ENCODE measurements at regions not wholly inside any gene's neighbourhood (a gene's known extent, or its start where the extent isn't known, plus 50 kb on each side); places are given as distances from the start of the nearest gene placed in this dataset.

- Histone ChIP-seq H3K4me1 (replicated peaks in 1 of 4; ENCODE audit: control insufficient read depth in 3 of 4, insufficient read depth in 4 of 4, low read length in 3 of 4) (no peaks in the 10 kb centered on the region), H4K5ac (ENCODE audit: insufficient read length, low read depth, low read length) (no peak overlapping the region), H2AK5ac (ENCODE audit: low read depth, low read length) (no peak overlapping the region), H3K18ac (ENCODE audit: extremely low read depth, low read length) (no peak overlapping the region), H3K27ac (ENCODE audit: low read depth, low read length) (no peak overlapping the region), H4K8ac (ENCODE audit: extremely low read depth, insufficient read depth, low read length) (no peak overlapping the region), H3K14ac (ENCODE audit: insufficient read length) (no peak overlapping the region), H3K4ac (replicated peaks; ENCODE audit: insufficient read length, low read depth, low read length) (no peak overlapping the region), H4K20me1 (replicated peaks in 1 of 2; ENCODE audit: control insufficient read depth in 1 of 2, insufficient read depth in 2 of 2, low read length in 2 of 2) (no peaks in the 10 kb centered on the region), H3K79me1 (ENCODE audit: low read depth, low read length) (no peaks in the 10 kb centered on the region), H3K4me3 (ENCODE audit: extremely low read depth in 1 of 4, insufficient read depth in 2 of 4, low read depth in 3 of 4, low read length in 4 of 4) (no peak overlapping the region), H3K9me3 (ENCODE audit: insufficient read depth in 2 of 2, low read depth in 1 of 2, low read length in 1 of 2) (no peaks in the 10 kb centered on the region), H2BK20ac (ENCODE audit: low read length) (no peak overlapping the region), H2AFZ (ENCODE audit: low read length) (peak overlapping the region; percentile 88; the same call in 1 of the 2 replicates), H3K23ac (ENCODE audit: insufficient read length) (no peak overlapping the region), H3K23me2 (ENCODE audit: low read depth, low read length) (no peaks in the 10 kb centered on the region), H3K9ac (replicated peaks in 1 of 4; ENCODE audit: extremely low read depth in 1 of 4, low read depth in 3 of 4, low read length in 3 of 4) (no peak overlapping the region), H2BK12ac (ENCODE audit: low read depth, low read length) (no peak overlapping the region), H2BK120ac (replicated peaks; ENCODE audit: low read depth, low read length) (no peak overlapping the region), H3K4me2 (ENCODE audit: insufficient read depth in 1 of 2, low read depth in 2 of 2, low read length in 2 of 2) (no peak overlapping the region), H4K91ac (replicated peaks; ENCODE audit: insufficient read length, low read length) (no peak overlapping the region), H3K27me3 (replicated peaks in 1 of 4; ENCODE audit: control insufficient read depth in 3 of 4, extremely low read depth in 1 of 4, insufficient read depth in 3 of 4, low read length in 3 of 4) (no peaks in the 10 kb centered on the region), H3K56ac (replicated peaks; ENCODE audit: insufficient read length, low read depth, low read length) (no peak overlapping the region), H3K36me3 (ENCODE audit: control insufficient read depth in 2 of 4, insufficient read depth in 4 of 4, low read length in 3 of 4) (no peaks in the 10 kb centered on the region), H2BK15ac (ENCODE audit: low read length) (no peak overlapping the region), H3K79me2 (ENCODE audit: control insufficient read depth in 1 of 2, insufficient read depth in 2 of 2, low read length in 2 of 2) (no peaks in the 10 kb centered on the region), H2BK5ac (ENCODE audit: low read depth, low read length) (no peak overlapping the region)
- DNase-seq (ENCODE audit: low read depth in 1 of 2, low spot score in 2 of 2) (no peak), FAIRE-seq (no peak)
- ChIA-PET POLR2A (ENCODE audit: partially characterized antibody) (no interaction called here), CTCF (ENCODE audit: partially characterized antibody) (no interaction called here)
- 89% methylated on average over 3 of the region's 3 CpGs; no CpG with 5 or more reads in 1 of the 2 experiments for WGBS, 2 experiments (ENCODE audit: extremely low coverage in 1 of 2, insufficient coverage in 1 of 2, insufficient read length in 1 of 2, insufficient replicate concordance in 2 of 2, low coverage in 1 of 2, low lambda C conversion rate in 2 of 2, missing lambda C conversion rate in 1 of 2)
- TF ChIP-seq ZNF274 (IDR thresholded peaks at IDR 0.05; ENCODE audit: borderline replicate concordance, extremely low read depth, low read length) (no peak), SRF (IDR thresholded peaks at IDR 0.05; ENCODE audit: low read depth, low read length) (no peak), RAD21 (IDR thresholded peaks at IDR 0.05 in 1 of 2, conservative IDR thresholded peaks at IDR 0.05 in 1 of 2; ENCODE audit: low read depth in 2 of 2, low read length in 2 of 2) (no peak)
These were observed 404.6 kb upstream of the C9orf72 start for GRCh38 chr9:27977931-27978330.
